SIG-M5 treated with dmso at 0.1 percent for 504 hours (cell line): ENCODE measurements at regions not wholly inside any gene's neighbourhood (a gene's known extent, or its start where the extent isn't known, plus 50 kb on each side); places are given as distances from the start of the nearest gene placed in this dataset.

Experiments used
- DNase-seq: peaks from one replicate; lab custom pipeline; 2025; ENCODE audit not compliant: unreplicated experiment; lab: John Stamatoyannopoulos, UW

GRCh38 chr20:56174416-56174815, 74.1 kb upstream of the MC3R start:
- no peak for DNase-seq

GRCh38 chr20:56175884-56176283, 72.6 kb upstream of the MC3R start:
- DNase-seq, result no peak

- no peak for DNase-seq
These were observed 70.3 kb upstream of the MC3R start for GRCh38 chr20:56178219-56178618.

- DNase-seq, result no peak
These were observed 69.5 kb upstream of the MC3R start for GRCh38 chr20:56179051-56179450.

- no peak for DNase-seq
These were observed 66.9 kb upstream of the MC3R start for GRCh38 chr20:56181583-56181982.

GRCh38 chr20:56187534-56188165, 60.9 kb upstream of the MC3R start:
- DNase-seq, result peak; percentile 24

- DNase-seq, result no peak
These were observed 54.5 kb upstream of the MC3R start for GRCh38 chr20:56194042-56194441.

GRCh38 chr20:56195946-56196345, 52.6 kb upstream of the MC3R start:
- DNase-seq, result no peak
